ENCODE measurements at regions not wholly inside any gene's neighbourhood (a gene's known extent, or its start where the extent isn't known, plus 50 kb on each side); places are given as distances from the start of the nearest gene placed in this dataset.

DNA sequence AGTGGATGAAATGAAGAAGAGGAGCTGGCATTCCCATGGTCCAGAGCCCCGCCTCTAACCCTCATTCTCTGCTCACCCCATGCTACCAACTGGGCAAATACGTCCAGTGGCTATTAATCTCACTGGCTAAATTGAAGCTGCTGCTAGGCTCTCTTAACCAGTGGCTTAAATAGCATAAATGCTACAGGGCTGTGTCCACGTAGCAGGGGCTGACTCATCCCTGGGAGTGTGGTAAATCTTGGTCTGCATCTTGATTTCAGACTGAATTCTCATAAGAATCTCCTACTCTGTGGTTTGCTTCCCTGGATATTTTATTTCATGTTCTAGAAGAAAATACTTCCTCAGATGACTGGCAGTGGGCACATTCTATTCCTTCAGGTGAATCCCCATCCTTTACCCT, 193.1 kb upstream of the ARG1 start:
- TF ChIP-seq, protein P1, sequence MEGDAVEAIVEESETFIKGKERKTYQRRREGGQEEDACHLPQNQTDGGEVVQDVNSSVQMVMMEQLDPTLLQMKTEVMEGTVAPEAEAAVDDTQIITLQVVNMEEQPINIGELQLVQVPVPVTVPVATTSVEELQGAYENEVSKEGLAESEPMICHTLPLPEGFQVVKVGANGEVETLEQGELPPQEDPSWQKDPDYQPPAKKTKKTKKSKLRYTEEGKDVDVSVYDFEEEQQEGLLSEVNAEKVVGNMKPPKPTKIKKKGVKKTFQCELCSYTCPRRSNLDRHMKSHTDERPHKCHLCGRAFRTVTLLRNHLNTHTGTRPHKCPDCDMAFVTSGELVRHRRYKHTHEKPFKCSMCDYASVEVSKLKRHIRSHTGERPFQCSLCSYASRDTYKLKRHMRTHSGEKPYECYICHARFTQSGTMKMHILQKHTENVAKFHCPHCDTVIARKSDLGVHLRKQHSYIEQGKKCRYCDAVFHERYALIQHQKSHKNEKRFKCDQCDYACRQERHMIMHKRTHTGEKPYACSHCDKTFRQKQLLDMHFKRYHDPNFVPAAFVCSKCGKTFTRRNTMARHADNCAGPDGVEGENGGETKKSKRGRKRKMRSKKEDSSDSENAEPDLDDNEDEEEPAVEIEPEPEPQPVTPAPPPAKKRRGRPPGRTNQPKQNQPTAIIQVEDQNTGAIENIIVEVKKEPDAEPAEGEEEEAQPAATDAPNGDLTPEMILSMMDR (optimal IDR thresholded peaks at IDR 0.05 in 1 of 3, IDR thresholded peaks at IDR 0.05 in 1 of 3, conservative IDR thresholded peaks at IDR 0.05 in 1 of 3; ENCODE audit: extremely low read depth in 1 of 3, insufficient read depth in 2 of 3, low read length in 3 of 3) = no peak
- no peak for TF ChIP-seq EZH2 (IDR thresholded peaks at IDR 0.05; ENCODE audit: low read length)
